ENCODE measurements at regions not wholly inside any gene's neighbourhood (a gene's known extent, or its start where the extent isn't known, plus 50 kb on each side); places are given as distances from the start of the nearest gene placed in this dataset.

DNA sequence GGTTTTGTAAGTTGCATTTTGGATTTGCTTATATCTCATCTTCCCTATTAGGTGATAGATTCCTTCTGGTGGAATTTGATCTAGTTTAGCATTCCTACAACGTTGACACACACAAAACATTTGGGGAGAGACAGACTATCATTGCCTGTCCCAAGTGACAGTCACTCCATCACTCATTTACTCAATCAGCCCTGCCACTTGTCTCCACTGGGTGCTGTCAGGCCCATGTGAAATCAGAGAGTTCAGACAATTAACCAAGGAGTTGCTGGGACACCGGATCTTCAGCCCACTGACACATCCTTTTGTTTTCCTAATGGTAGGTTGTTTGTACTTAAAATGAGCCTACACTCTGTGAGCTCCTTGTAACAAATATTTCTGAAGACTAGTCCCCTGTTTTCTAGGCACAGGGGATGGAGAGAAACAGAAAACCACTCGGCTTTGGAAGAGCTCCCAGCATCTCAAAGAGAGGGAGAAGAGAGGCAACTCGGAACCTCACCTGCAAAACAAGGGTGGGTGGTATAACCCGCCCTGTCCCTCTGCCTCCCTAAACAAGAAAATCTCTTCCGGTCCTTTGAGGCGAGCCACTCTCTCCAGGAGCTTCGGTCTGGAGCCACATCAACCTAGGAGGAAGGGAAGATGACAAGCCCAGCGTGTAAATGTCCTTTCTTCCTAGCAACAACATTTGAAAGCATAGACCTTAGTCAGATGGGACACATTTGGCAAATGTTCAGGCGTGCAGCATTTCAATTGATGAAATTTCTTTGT is 440.9 kb upstream of the KLF12 start:
- Mint-ChIP-seq H3K27me3 (ENCODE audit: low read depth) (peaks cover 48% of the 10 kb centered on the region), H3K4me3 (peak overlapping the region; percentile 70), H3K27ac (no peak overlapping the region), H3K9me3 (no peaks in the 10 kb centered on the region), H3K36me3 (ENCODE audit: low read depth) (no peaks in the 10 kb centered on the region), H3K4me1 (ENCODE audit: low read depth) (peaks cover 5% of the 10 kb centered on the region)
- DNase-seq (ENCODE audit: low spot score) = no peak

DNA sequence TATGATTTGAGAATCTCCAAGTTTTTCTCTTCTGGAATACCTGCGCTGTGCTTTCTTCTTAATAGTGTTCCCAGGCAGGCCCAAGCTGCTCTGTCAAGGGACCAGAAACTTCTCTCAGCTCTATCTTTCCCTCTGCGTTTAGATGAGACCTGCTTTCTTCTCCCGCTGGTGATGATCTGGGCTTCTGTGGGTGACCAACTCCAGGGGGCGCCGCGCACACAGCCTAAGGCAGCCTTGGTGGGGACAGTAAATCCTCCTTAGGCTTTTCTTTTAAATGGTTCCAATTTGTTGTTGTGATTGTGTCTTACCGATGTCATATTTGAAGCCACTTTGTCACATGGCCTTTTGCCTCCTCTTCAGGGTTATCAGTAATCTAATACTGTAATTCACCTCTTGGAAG is 439.4 kb upstream of the KLF12 start:
- no peak for DNase-seq (ENCODE audit: low spot score)
- H3K4me3 Mint-ChIP-seq = no peak overlapping the region
- H3K9me3 Mint-ChIP-seq = no peaks in the 10 kb centered on the region
- no peak overlapping the region for H3K27ac Mint-ChIP-seq
- no peaks in the 10 kb centered on the region for H3K36me3 Mint-ChIP-seq (ENCODE audit: low read depth)
- peaks cover 42% of the 10 kb centered on the region for H3K27me3 Mint-ChIP-seq (ENCODE audit: low read depth)
- peaks cover 5% of the 10 kb centered on the region for H3K4me1 Mint-ChIP-seq (ENCODE audit: low read depth)

- Mint-ChIP-seq H3K4me1 (ENCODE audit: low read depth) (peaks cover 5% of the 10 kb centered on the region), H3K9me3 (no peaks in the 10 kb centered on the region), H3K27ac (no peak overlapping the region), H3K27me3 (ENCODE audit: low read depth) (peaks cover 39% of the 10 kb centered on the region), H3K36me3 (ENCODE audit: low read depth) (no peaks in the 10 kb centered on the region), H3K4me3 (no peak overlapping the region)
- no peak for DNase-seq (ENCODE audit: low spot score)
Observed at GRCh38 chr13:74571811-74572210, 437.6 kb upstream of the KLF12 start.

DNA sequence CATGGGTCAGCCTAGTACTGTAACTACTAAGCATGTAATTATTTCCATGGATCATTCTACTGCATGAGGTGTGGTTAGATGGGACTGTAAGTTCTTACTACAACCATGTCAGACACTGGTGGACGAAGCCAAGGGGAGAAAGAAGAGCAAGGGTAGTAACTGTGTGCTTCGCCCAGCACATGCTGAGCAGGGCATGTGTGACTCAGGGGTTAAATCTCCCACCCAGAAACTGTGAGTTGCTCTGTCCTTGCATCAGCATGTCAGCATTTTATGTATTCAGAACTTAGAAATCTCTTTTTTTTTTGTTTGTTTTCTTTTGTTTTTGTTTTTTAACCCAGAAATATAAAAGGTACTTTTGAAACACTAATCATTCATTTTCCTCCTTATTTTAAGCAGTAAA is 436.6 kb upstream of the KLF12 start:
- DNase-seq (ENCODE audit: low spot score) = no peak
- peaks cover 5% of the 10 kb centered on the region for H3K4me1 Mint-ChIP-seq (ENCODE audit: low read depth)
- peaks cover 32% of the 10 kb centered on the region for H3K27me3 Mint-ChIP-seq (ENCODE audit: low read depth)
- no peaks in the 10 kb centered on the region for H3K36me3 Mint-ChIP-seq (ENCODE audit: low read depth)
- no peak overlapping the region for H3K27ac Mint-ChIP-seq
- H3K4me3 Mint-ChIP-seq = no peak overlapping the region
- no peaks in the 10 kb centered on the region for H3K9me3 Mint-ChIP-seq

GRCh38 chr13:74570046-74570445 is 435.8 kb upstream of the KLF12 start:
- no peaks in the 10 kb centered on the region for H3K36me3 Mint-ChIP-seq (ENCODE audit: low read depth)
- H3K27me3 Mint-ChIP-seq (ENCODE audit: low read depth) = peaks cover 28% of the 10 kb centered on the region
- no peak overlapping the region for H3K27ac Mint-ChIP-seq
- DNase-seq (ENCODE audit: low spot score) = no peak
- H3K4me1 Mint-ChIP-seq (ENCODE audit: low read depth) = no peaks in the 10 kb centered on the region
- H3K4me3 Mint-ChIP-seq = no peak overlapping the region
- no peaks in the 10 kb centered on the region for H3K9me3 Mint-ChIP-seq

DNA sequence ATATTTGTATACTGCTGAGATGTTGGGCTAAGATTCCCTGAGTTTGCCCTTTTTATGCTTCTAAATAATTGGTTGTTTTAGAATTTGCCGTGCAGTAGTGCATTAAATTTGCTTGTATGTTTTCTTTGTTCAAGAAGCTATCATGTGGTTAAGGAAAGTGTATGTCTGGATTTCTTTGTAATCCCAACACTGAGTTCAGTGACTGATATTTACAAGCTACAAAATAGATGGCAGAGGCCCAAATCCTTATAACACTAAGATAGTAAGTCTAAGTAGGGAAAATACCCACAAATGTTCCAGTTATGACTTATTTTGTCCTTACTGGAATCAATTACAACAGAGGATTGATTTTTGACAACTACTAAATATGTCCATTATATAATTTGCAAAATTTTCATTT is 435.0 kb upstream of the KLF12 start:
- Mint-ChIP-seq H3K27me3 (ENCODE audit: low read depth) (peaks cover 21% of the 10 kb centered on the region), H3K4me1 (ENCODE audit: low read depth) (no peaks in the 10 kb centered on the region), H3K9me3 (no peaks in the 10 kb centered on the region), H3K36me3 (ENCODE audit: low read depth) (no peaks in the 10 kb centered on the region), H3K27ac (no peak overlapping the region), H3K4me3 (no peak overlapping the region)
- DNase-seq (ENCODE audit: low spot score) = no peak

- Mint-ChIP-seq H3K27me3 (ENCODE audit: low read depth) (peaks cover 14% of the 10 kb centered on the region), H3K27ac (no peak overlapping the region), H3K36me3 (ENCODE audit: low read depth) (no peaks in the 10 kb centered on the region), H3K4me3 (no peak overlapping the region), H3K4me1 (ENCODE audit: low read depth) (no peaks in the 10 kb centered on the region), H3K9me3 (no peaks in the 10 kb centered on the region)
- DNase-seq (ENCODE audit: low spot score) = no peak
Observed at GRCh38 chr13:74567485-74567884, 433.3 kb upstream of the KLF12 start.

DNA sequence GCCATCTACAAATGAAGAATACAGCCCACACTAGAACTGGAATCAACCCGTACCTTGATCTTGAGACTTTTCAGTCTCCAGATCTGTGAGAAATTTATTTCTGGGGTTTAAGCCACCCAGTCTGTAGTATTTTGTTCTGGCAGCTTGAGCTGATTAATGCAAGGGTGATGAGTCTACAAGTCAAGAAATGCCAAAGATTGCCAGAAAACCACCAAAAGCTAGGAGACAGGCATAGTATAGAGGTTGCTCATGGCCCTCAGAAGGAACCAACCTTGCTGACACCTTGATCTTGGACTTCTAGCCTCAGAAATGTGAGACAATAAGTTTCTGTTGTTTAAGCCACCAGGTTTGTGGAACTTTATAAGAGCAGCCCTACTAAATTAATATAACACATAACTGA is 428.2 kb upstream of the KLF12 start:
- Mint-ChIP-seq H3K36me3 (ENCODE audit: low read depth) (no peaks in the 10 kb centered on the region), H3K9me3 (no peaks in the 10 kb centered on the region), H3K27me3 (ENCODE audit: low read depth) (peaks cover 8% of the 10 kb centered on the region)

DNA sequence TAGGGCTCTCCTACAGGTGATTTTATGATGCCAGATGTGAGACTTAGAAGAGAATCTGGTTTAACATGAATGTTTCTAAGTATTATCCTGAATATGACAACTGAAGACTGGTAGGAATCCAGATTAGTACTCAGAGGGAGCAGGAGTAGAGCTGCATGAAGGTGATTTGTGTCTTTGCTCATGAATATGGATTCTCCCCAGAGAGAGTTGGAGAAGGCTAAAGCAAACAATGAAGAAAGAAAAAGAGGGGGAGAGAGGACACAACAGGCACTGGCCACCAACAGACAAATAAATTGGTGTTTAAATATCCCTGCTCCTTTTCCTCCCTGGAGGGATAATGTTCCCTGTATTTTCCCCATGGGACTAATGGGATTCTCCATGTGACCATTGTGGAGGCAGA is 427.0 kb upstream of the KLF12 start:
- Mint-ChIP-seq H3K27ac (no peak overlapping the region), H3K36me3 (ENCODE audit: low read depth) (no peaks in the 10 kb centered on the region), H3K4me1 (ENCODE audit: low read depth) (no peaks in the 10 kb centered on the region), H3K27me3 (ENCODE audit: low read depth) (peaks cover 3% of the 10 kb centered on the region), H3K4me3 (no peak overlapping the region), H3K9me3 (no peaks in the 10 kb centered on the region)
- no peak for DNase-seq (ENCODE audit: low spot score)

More for the DNA sequence above, 428.2 kb upstream of the KLF12 start:
- Mint-ChIP-seq H3K27ac (no peak overlapping the region), H3K4me3 (no peak overlapping the region), H3K4me1 (ENCODE audit: low read depth) (no peaks in the 10 kb centered on the region)
- DNase-seq (ENCODE audit: low spot score) = no peak

DNA sequence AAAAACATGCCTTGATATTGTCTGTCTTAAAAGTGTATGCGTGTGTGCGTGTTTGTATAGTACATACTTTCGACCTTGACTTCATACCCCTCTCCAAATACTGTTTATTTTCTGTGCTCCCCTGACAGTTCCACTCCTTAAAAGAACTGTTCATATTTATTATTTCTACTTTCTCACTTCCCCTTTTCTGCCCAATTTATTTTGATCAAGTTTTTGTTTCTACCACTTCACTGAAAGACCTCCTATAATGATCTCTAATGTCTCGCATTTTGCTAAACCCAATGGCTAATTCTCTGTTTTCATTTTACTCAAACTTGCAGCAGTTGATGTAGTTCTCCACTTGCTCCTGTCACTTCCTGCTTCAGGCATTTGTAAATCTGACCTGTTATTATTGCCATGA is 426.1 kb upstream of the KLF12 start:
- H3K4me3 Mint-ChIP-seq = no peak overlapping the region
- H3K9me3 Mint-ChIP-seq = no peaks in the 10 kb centered on the region
- H3K27me3 Mint-ChIP-seq (ENCODE audit: low read depth) = no peaks in the 10 kb centered on the region
- no peak overlapping the region for H3K27ac Mint-ChIP-seq
- no peaks in the 10 kb centered on the region for H3K36me3 Mint-ChIP-seq (ENCODE audit: low read depth)
- no peak for DNase-seq (ENCODE audit: low spot score)
- no peaks in the 10 kb centered on the region for H3K4me1 Mint-ChIP-seq (ENCODE audit: low read depth)

DNA sequence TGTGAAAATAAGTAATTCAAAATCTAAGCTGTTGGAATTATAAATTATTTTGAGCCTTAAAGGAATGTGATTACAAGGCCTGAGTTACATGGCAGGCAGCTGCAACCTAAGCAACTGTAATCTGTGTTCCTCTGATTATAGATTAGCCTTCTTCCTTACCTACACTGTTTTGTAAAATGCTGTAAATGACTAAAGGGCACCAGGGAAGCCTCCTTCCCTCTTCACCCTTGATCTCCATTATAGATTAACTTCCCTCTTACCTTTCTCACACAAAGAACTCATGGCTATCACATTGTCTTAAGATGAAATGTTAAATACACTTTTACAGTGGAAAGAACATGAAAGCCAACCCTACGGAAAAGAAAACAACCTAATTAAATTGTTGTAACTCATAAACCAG is 423.7 kb upstream of the KLF12 start:
- DNase-seq (ENCODE audit: low spot score) = no peak
- Mint-ChIP-seq H3K27ac (no peak overlapping the region), H3K9me3 (no peaks in the 10 kb centered on the region), H3K27me3 (ENCODE audit: low read depth) (no peaks in the 10 kb centered on the region), H3K4me3 (no peak overlapping the region), H3K4me1 (ENCODE audit: low read depth) (no peaks in the 10 kb centered on the region), H3K36me3 (ENCODE audit: low read depth) (no peaks in the 10 kb centered on the region)

DNA sequence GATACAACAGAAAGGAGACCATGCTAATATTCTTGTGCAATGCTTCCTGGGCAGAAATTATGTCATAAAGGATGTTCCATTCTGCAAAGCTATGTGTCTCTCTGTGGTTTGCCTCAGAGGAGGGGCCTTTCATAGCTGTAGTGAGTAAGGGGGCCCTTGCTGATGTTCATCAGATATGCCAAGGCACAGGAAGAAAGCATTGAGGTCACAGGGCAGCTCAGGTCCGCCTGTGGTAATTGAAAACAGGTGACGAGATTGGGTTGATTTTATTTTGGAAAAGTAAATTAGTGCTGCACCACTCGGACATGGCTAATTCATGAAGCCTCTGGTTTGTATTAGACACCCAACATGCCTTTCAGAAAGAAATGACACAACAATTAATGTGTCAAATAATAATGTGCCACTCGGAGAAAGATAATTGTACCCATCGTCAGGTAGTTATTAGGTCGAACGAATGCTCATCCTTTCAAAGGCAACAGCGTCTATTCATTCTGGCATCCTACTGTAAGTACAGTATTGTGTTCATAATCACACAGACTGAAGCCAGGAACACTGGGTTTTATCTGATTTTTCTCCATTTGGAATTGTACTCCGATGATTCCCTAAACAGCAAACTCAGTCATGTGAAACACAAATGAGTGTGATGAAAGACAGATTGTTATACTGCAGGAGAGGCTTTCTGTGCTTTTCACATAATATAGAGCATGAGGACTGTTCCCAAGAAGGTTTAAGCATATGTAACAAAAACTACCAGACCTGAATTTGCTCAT is 421.6 kb upstream of the KLF12 start:
- H3K27me3 Mint-ChIP-seq (ENCODE audit: low read depth) = no peaks in the 10 kb centered on the region
- H3K4me3 Mint-ChIP-seq = no peak overlapping the region
- no peaks in the 10 kb centered on the region for H3K9me3 Mint-ChIP-seq
- no peak overlapping the region for H3K27ac Mint-ChIP-seq
- DNase-seq (ENCODE audit: low spot score) = no peak
- H3K36me3 Mint-ChIP-seq (ENCODE audit: low read depth) = no peaks in the 10 kb centered on the region
- H3K4me1 Mint-ChIP-seq (ENCODE audit: low read depth) = no peaks in the 10 kb centered on the region

DNA sequence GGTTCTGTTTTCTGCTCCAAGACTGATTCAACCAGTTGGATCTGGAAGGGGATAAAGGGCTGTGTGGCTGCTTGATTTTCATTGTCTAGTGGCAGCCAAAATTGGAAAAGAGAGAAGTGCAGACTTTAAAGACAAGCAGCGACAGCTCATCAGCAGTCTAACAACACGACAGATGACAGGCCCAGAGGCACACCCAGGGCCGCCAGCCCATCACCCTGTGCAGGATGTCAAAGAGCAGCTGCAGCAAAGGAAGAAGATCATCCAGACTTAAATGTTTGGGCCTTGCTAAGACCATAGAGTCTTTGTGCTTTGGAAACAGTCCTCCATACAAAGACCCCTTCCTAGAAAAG is 421.0 kb upstream of the KLF12 start:
- Mint-ChIP-seq H3K27me3 (ENCODE audit: low read depth) (no peaks in the 10 kb centered on the region), H3K36me3 (ENCODE audit: low read depth) (no peaks in the 10 kb centered on the region), H3K4me1 (ENCODE audit: low read depth) (no peaks in the 10 kb centered on the region), H3K9me3 (no peaks in the 10 kb centered on the region), H3K27ac (no peak overlapping the region), H3K4me3 (no peak overlapping the region)
- DNase-seq (ENCODE audit: low spot score) = no peak

DNA sequence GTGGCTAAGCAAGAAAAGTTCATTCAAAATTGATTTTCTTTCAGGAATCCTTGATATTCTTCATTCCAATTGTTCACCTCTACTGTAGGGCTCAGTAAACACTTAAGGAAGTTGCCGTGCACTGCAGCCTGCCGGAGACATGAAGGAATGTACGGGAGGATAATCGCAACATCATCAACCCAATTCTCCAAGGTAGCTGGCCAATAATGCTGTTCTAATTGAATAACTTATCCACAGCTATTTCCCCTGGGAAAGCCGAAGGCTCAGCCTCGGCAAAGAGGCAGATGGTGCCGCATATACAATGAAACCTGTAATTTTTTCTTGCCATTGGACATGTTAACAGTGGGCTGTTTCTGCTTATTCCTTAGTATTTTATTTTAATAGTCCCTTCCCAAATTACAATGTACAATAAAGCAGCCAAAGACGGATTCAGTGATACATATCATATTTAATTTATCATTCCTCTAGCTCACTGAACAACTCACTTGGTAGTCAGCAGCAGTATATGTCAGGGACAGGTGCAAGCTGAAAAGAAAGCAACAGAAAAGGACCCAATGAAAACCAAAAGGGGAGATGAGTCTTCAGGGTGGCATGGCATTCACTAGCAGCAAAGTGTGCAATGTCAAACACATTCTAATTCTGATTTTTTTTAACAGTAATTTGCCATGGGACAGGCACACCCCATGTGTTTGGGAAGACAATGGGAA is 420.5 kb upstream of the KLF12 start:
- Mint-ChIP-seq H3K4me3 (no peak overlapping the region), H3K4me1 (ENCODE audit: low read depth) (peaks cover 5% of the 10 kb centered on the region), H3K27me3 (ENCODE audit: low read depth) (no peaks in the 10 kb centered on the region), H3K36me3 (ENCODE audit: low read depth) (no peaks in the 10 kb centered on the region), H3K27ac (no peak overlapping the region), H3K9me3 (no peaks in the 10 kb centered on the region)
- DNase-seq (ENCODE audit: low spot score) = no peak

Measured in T-helper 2 cell treated with Interferon-gamma antibody and Interleukin-4, amounts not matched to agents 5 μg/mL and 100 μg/mL, for 36 hours (primary cell).